ENCODE measurements at regions not wholly inside any gene's neighbourhood (a gene's known extent, or its start where the extent isn't known, plus 50 kb on each side); places are given as distances from the start of the nearest gene placed in this dataset.
"Not testable (repeated sequence)": the region's sequence is repeated elsewhere in the genome, so short reads cannot be mapped to it uniquely, and the experiment has no call there.

DNA sequence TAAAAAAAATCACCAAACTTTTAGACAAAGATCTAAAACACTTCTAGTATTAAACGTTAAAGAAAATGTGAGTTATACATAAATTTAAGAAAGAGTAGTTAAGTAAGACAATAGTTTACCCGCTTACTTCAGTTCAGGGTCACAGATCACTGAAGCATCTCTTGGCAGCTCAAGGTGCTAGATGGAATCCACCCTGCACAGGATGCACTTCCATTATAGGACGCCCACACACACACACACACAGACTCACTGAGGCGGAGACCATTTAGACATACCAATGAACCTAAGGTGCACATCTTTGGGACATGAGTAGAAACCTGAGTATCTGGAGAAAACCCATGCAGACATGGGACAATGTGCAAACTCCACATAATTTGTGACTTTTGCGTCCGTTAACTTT is 630.6 kb upstream of the ZNF804A start:
- H3K4me1 ChIP-seq: no peaks in the 10 kb centered on the region
- H3K9me3 ChIP-seq: no peaks in the 10 kb centered on the region
- ATAC-seq (ENCODE audit: low FRiP score in 2 of 2) (no peak), DNase-seq (no peak)
- TF ChIP-seq POLR2AphosphoS5 (IDR thresholded peaks at IDR 0.05) (no peak), EP300 (IDR thresholded peaks at IDR 0.05) (no peak), POLR2A (IDR thresholded peaks at IDR 0.05) (no peak)
- TF ChIP-seq, protein P1, sequence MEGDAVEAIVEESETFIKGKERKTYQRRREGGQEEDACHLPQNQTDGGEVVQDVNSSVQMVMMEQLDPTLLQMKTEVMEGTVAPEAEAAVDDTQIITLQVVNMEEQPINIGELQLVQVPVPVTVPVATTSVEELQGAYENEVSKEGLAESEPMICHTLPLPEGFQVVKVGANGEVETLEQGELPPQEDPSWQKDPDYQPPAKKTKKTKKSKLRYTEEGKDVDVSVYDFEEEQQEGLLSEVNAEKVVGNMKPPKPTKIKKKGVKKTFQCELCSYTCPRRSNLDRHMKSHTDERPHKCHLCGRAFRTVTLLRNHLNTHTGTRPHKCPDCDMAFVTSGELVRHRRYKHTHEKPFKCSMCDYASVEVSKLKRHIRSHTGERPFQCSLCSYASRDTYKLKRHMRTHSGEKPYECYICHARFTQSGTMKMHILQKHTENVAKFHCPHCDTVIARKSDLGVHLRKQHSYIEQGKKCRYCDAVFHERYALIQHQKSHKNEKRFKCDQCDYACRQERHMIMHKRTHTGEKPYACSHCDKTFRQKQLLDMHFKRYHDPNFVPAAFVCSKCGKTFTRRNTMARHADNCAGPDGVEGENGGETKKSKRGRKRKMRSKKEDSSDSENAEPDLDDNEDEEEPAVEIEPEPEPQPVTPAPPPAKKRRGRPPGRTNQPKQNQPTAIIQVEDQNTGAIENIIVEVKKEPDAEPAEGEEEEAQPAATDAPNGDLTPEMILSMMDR (IDR thresholded peaks at IDR 0.05): no peak
- no peaks in the 10 kb centered on the region for H3K27me3 ChIP-seq
- H3K27ac ChIP-seq: no peak overlapping the region
- 86 to 88% methylated on average over 6 of the region's 6 CpGs for WGBS, 2 donors
- no peak overlapping the region for H3K4me3 ChIP-seq
- H3K36me3 ChIP-seq: no peaks in the 10 kb centered on the region

DNA sequence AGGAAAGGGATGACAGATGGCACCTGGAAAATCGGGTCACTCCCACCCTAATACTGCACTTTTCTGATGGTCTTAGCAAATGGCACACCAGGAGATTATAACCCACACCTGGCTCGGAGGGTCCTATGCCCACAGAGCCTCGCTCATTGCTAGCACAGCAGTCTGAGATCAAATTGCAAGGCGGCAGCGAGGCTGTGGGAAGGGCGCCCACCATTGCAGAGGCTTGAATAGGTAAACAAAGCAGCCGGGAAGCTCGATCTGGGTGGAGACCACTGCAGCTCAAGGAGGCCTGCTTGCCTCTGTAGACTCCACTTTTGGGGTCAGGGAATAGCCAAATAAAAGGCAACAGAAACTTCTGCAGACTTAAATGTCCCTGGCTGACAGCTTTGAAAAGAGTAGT is 622.7 kb upstream of the ZNF804A start:
- not testable (repeated sequence) for H3K9me3 ChIP-seq; H3K36me3 ChIP-seq; H3K27me3 ChIP-seq; H3K4me3 ChIP-seq; H3K27ac ChIP-seq; H3K4me1 ChIP-seq; ATAC-seq (ENCODE audit: low FRiP score in 2 of 2)
- 87 to 91% methylated on average over 8 of the region's 8 CpGs for WGBS, 2 donors
- DNase-seq: peak in 1 of 2 donors; percentile 11

DNA sequence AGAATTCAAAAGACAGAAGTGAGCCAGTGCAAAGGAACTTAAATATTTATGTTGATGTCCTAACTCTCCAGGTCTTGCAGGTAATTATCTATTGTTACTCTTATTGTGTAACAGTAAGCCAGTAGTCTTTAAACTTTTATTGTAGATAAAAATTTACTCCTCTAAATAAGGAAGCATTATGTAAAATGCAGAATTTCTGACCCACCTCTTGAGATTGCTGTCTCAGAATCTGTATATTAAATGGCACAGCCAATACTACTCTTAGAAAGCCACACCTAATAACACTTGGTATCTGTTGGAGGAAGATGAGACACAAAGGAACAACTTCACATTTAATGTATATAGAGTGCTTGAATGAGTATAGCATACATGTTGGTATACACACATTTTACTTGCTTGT is 613.5 kb upstream of the ZNF804A start:
- TF ChIP-seq EP300 (IDR thresholded peaks at IDR 0.05): no peak
- TF ChIP-seq POLR2AphosphoS5 (IDR thresholded peaks at IDR 0.05): no peak
- no peak for TF ChIP-seq POLR2A (IDR thresholded peaks at IDR 0.05)
- TF ChIP-seq, protein P1 (IDR thresholded peaks at IDR 0.05): no peak
- H3K9me3 ChIP-seq: no peaks in the 10 kb centered on the region
- no peaks in the 10 kb centered on the region for H3K27me3 ChIP-seq
- DNase-seq (no peak), ATAC-seq (ENCODE audit: low FRiP score in 2 of 2) (no peak)
- H3K4me3 ChIP-seq: no peak overlapping the region
- no peak overlapping the region for H3K27ac ChIP-seq
- H3K36me3 ChIP-seq: no peaks in the 10 kb centered on the region
- H3K4me1 ChIP-seq: no peaks in the 10 kb centered on the region

DNA sequence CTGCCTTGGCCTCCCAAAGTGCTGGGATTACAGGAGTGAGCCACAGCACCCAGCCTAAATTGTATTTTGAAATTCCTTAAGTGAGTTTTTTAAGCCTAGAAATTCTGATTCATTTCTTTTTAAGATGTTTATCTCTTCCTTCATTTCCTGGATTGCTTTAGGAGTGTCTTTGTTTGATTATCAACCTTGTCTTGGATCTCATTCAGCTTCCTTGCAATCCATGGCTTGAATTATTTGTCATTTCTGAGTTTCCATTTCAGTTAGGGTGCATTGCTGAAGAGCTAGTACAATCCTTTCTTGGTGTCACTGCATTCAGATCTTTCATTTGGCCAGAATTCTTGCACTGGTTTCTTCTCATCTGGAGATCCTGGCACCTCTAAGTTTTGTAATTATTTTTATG is 606.4 kb upstream of the ZNF804A start:
- H3K9me3 ChIP-seq: no peaks in the 10 kb centered on the region
- no peak for ATAC-seq (ENCODE audit: low FRiP score in 2 of 2)
- H3K27me3 ChIP-seq: no peaks in the 10 kb centered on the region
- no peak overlapping the region for H3K4me3 ChIP-seq
- H3K4me1 ChIP-seq: no peaks in the 10 kb centered on the region
- no peak for TF ChIP-seq POLR2AphosphoS5 (IDR thresholded peaks at IDR 0.05)
- TF ChIP-seq, protein P1 (IDR thresholded peaks at IDR 0.05): no peak
- no peak for TF ChIP-seq POLR2A (IDR thresholded peaks at IDR 0.05)
- TF ChIP-seq EP300 (IDR thresholded peaks at IDR 0.05): no peak
- H3K36me3 ChIP-seq: no peaks in the 10 kb centered on the region
- no peak overlapping the region for H3K27ac ChIP-seq
- DNase-seq: no peak

DNA sequence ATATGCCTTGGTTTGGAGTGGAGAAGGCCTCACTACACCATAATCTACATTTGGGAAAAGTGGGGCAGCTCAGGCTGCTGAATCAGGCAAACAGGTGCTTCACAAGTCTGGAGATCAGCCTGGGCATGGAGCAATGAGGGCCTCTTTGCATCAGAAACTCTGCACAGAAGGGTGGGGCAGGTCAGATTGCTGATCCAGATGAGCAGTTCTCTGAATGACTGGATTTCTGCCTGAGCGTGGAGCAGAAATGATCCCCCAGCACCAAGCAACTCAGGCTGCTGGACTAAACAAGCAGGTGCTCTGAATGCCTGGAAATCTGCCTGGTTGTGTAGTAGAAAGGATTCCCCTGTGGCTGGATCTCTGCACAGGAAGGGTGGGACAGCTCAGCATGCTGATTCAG is 605.3 kb upstream of the ZNF804A start:
- TF ChIP-seq, protein P1 (IDR thresholded peaks at IDR 0.05): no peak
- TF ChIP-seq POLR2A (IDR thresholded peaks at IDR 0.05): no peak
- TF ChIP-seq POLR2AphosphoS5 (IDR thresholded peaks at IDR 0.05): no peak
- no peaks in the 10 kb centered on the region for H3K9me3 ChIP-seq
- H3K27ac ChIP-seq: no peak overlapping the region
- WGBS, 2 donors: 77 to 100% methylated on average over 1 of the region's 1 CpG
- ATAC-seq (ENCODE audit: low FRiP score in 2 of 2): no peak
- no peak for DNase-seq
- H3K36me3 ChIP-seq: no peaks in the 10 kb centered on the region
- no peaks in the 10 kb centered on the region for H3K27me3 ChIP-seq
- no peaks in the 10 kb centered on the region for H3K4me1 ChIP-seq
- H3K4me3 ChIP-seq: no peak overlapping the region
